IMR-90 (cell line): ENCODE measurements at regions not wholly inside any gene's neighbourhood (a gene's known extent, or its start where the extent isn't known, plus 50 kb on each side); places are given as distances from the start of the nearest gene placed in this dataset.

ENCODE experiments used
- ATAC-seq: fragments of 200-7000 bp; cut with Tn5 transposase; 2 replicates; pipeline ENCODE4 v1.9.1; 2020; ENCODE audit warnings: low read depth, mild to moderate bottlenecking, moderate library complexity
- BruUV-seq: library from RNA; stranded (reverse); fragments of 400-500 nt; replicated peaks from 2 replicates; lab custom pipeline; 2021; lab: Mats Ljungman, UMichigan
- CTCF ChIA-PET: fragments of 300-600 bp; formaldehyde crosslinking; extraction: SDS; loops from one replicate; lab custom pipeline; 2021; ENCODE audit warnings: antibody characterized with exemption; lab: Yijun Ruan, JAX
- POLR2A ChIA-PET: fragments of 300-600 bp; sonication (Branson Sonifier 250); formaldehyde crosslinking; loops from one replicate; lab custom pipeline; 2022; ENCODE audit warnings: antibody characterized with exemption; ENCODE audit not compliant: unreplicated experiment; lab: Charles Lee
- DNase-seq: peaks from one replicate; pipeline ENCODE4 v3.0.0; 2013
- H2AFZ ChIP-seq: replicated peaks from 2 replicates; pipeline ENCODE3; 2013; ENCODE audit warnings: low read length, mild to moderate bottlenecking; ENCODE audit not compliant: poor library complexity
- H2AK5ac ChIP-seq: 2 replicates; pipeline ENCODE4 v1.6.1; 2013; ENCODE audit warnings: low read depth, low read length, inconsistent platforms
- H2AK9ac ChIP-seq: replicated peaks from 2 replicates; pipeline ENCODE3; 2013; ENCODE audit warnings: mild to moderate bottlenecking, low read depth, low read length, moderate library complexity; ENCODE audit not compliant: poor library complexity
- H2BK120ac ChIP-seq: 2 replicates; pipeline ENCODE4 v1.6.1; 2013; ENCODE audit warnings: low read depth, low read length, inconsistent platforms
- H2BK15ac ChIP-seq: 3 replicates; pipeline ENCODE4 v1.6.1; 2013; ENCODE audit warnings: low read depth, low read length, inconsistent platforms
- H2BK20ac ChIP-seq: 2 replicates; pipeline ENCODE4 v1.6.1; 2013; ENCODE audit warnings: low read depth, mild to moderate bottlenecking, inconsistent platforms, low read length, moderate library complexity
- H2BK5ac ChIP-seq: 2 replicates; pipeline ENCODE4 v1.6.1; 2013; ENCODE audit warnings: mild to moderate bottlenecking, low read depth, low read length, inconsistent platforms; ENCODE audit not compliant: poor library complexity, severe bottlenecking
- H3K14ac ChIP-seq: replicated peaks from 2 replicates; pipeline ENCODE4 v1.6.1; 2013; ENCODE audit warnings: low read depth, low read length, inconsistent platforms
- H3K18ac ChIP-seq: 2 replicates; pipeline ENCODE4 v1.6.1; 2013; ENCODE audit warnings: low read depth, low read length, control low read depth
- H3K23ac ChIP-seq: 2 replicates; pipeline ENCODE4 v1.6.1; 2013; ENCODE audit warnings: low read depth, low read length, inconsistent platforms
- H3K27ac ChIP-seq: 2 replicates; pipeline ENCODE4 v1.5.1; 2013; ENCODE audit warnings: mild to moderate bottlenecking, control low read depth, low read length; ENCODE audit not compliant: insufficient read depth
- H3K27me3 ChIP-seq: 2 replicates; pipeline ENCODE4 v1.6.1; 2013; ENCODE audit warnings: low read length; ENCODE audit not compliant: control insufficient read depth, insufficient read depth
- H3K36me3 ChIP-seq: 2 replicates; pipeline ENCODE4 v1.6.1; 2013; ENCODE audit warnings: low read length, mixed read lengths; ENCODE audit not compliant: control insufficient read depth, insufficient read depth
- H3K4ac ChIP-seq: 2 replicates; pipeline ENCODE4 v1.6.1; 2013; ENCODE audit warnings: low read depth, low read length, inconsistent platforms
- H3K4me1 ChIP-seq: 2 replicates; pipeline ENCODE4 v1.6.1; 2013; ENCODE audit warnings: low read length, mixed read lengths; ENCODE audit not compliant: control insufficient read depth, insufficient read depth
- H3K4me2 ChIP-seq: 2 replicates; pipeline ENCODE4 v1.6.1; 2013; ENCODE audit warnings: low read depth, mild to moderate bottlenecking, control low read depth, low read length, moderate library complexity
- H3K4me3 ChIP-seq: 2 replicates; pipeline ENCODE4 v1.5.1; 2013; ENCODE audit warnings: low read depth, mild to moderate bottlenecking, control low read depth, low read length, moderate library complexity; ENCODE audit not compliant: insufficient read depth
- H3K56ac ChIP-seq: 2 replicates; pipeline ENCODE4 v1.6.1; 2013; ENCODE audit warnings: low read length, inconsistent platforms; ENCODE audit not compliant: insufficient read depth; ENCODE audit errors: extremely low read depth
- H3K79me1 ChIP-seq, 2 experiments: 2 replicates each; pipeline ENCODE4 v1.6.1; 2013; ENCODE audit warnings: low read length in 2 of 2, inconsistent platforms in 1 of 2, low read depth in 1 of 2
- H3K9ac ChIP-seq: 2 replicates; pipeline ENCODE4 v1.6.1; 2013; ENCODE audit warnings: low read depth, low read length, control low read depth
- H3K9me1 ChIP-seq: 2 replicates; pipeline ENCODE4 v1.6.1; 2013; ENCODE audit warnings: low read length, inconsistent platforms; ENCODE audit not compliant: insufficient read depth
- H3K9me3 ChIP-seq: 2 replicates; pipeline ENCODE4 v1.6.1; 2013; ENCODE audit warnings: low read length; ENCODE audit not compliant: control insufficient read depth, insufficient read depth
- H4K20me1 ChIP-seq: 2 replicates; pipeline ENCODE4 v1.6.1; 2013; ENCODE audit warnings: low read length, inconsistent platforms; ENCODE audit not compliant: insufficient read depth
- H4K5ac ChIP-seq: 2 replicates; pipeline ENCODE4 v1.6.1; 2013; ENCODE audit warnings: mild to moderate bottlenecking, low read depth, low read length, control low read depth
- H4K8ac ChIP-seq, 2 experiments: 2 replicates each; pipeline ENCODE4 v1.6.1; 2013; ENCODE audit warnings: low read depth in 2 of 2, low read length in 2 of 2, control low read depth in 1 of 2, inconsistent platforms in 1 of 2
- H4K91ac ChIP-seq: 2 replicates; pipeline ENCODE4 v1.6.1; 2013; ENCODE audit warnings: low read depth, low read length, inconsistent platforms; ENCODE audit not compliant: insufficient read depth
- CHD1 ChIP-seq: IDR thresholded peaks from 2 replicates; pipeline ENCODE4 v1.6.1; 2012; ENCODE audit warnings: low read depth, low read length, improper control_type of control experiment
- FOS ChIP-seq: fragments of 150-350 bp; IDR thresholded peaks from 2 replicates; pipeline ENCODE4 v1.6.1; 2016; ENCODE audit warnings: low read depth, low read length
- RFX5 ChIP-seq: IDR thresholded peaks from 2 replicates; pipeline ENCODE4 v1.8.0; 2012; ENCODE audit warnings: low read depth, mild to moderate bottlenecking, low read length, moderate library complexity
- WGBS, 2 experiments: methylation state at CpG; one replicate each; pipeline versions ENCODE4 v1.1.5 to v1.1.7; 2013; ENCODE audit warnings: missing lambda C conversion rate in 2 of 2; ENCODE audit not compliant: insufficient read length in 1 of 2; ENCODE audit errors: extremely low coverage in 2 of 2; 5-methylcytosine and 5-hydroxymethylcytosine counted together
- dilution Hi-C: fragments of 300-500 bp; cut with HindIII; formaldehyde crosslinking; loops from one replicate; pipeline ENCODE4 v1.14.3; 2018; ENCODE audit warnings: low sequenced_read_pairs; ENCODE audit not compliant: unreplicated experiment
- in situ Hi-C: fragments of 300-500 bp; cut with MboI; formaldehyde crosslinking; loops from 3 replicates; pipeline ENCODE4 v1.14.3; 2019; ENCODE audit warnings: low sequenced_read_pairs, inconsistent platforms, mixed read lengths
- intact Hi-C: fragments of 100-400 bp; cut with micrococcal nuclease; formaldehyde crosslinking; loops from 2 replicates; pipeline ENCODE4 v1.10.0; 2022
- TF ChIP-seq, protein P1 (sequence below): fragments of 150-350 bp; IDR thresholded peaks from 2 replicates; pipeline ENCODE4 v1.6.1; 2017; ENCODE audit warnings: mild to moderate bottlenecking, antibody characterized with exemption, low read length, low read depth

DNA sequence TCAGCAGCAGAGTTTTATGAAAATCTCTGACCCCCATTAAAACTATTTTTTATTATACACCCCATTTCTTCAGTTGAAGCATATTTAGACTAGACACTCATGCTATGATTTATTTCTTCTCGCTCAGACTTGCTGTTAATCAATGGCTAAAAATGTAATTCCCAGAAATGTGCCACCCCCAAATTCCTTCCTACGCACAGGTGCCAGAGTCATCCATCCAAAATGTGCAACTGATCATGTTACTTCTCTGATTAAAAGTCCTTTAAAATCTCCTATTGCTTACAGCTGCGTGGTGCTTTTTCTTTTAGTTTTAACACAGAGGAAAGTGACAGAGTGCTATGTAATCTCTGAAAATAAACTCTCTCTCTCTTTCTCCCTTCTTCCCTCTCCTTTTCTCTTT, 954.4 kb downstream of the NCAM2 start:
- CTCF ChIA-PET, result no interaction called here
- Histone ChIP-seq H2AK5ac (no peak overlapping the region), H4K8ac (no peak overlapping the region), H3K9me1 (no peaks in the 10 kb centered on the region), H3K9ac (no peak overlapping the region), H3K56ac (no peak overlapping the region), H2BK20ac (no peak overlapping the region), H3K4ac (no peak overlapping the region), H3K79me1 (no peaks in the 10 kb centered on the region), H3K4me2 (no peak overlapping the region), H2BK120ac (no peak overlapping the region), H2AK9ac (no peak overlapping the region), H2BK15ac (no peak overlapping the region), H3K18ac (no peak overlapping the region), H3K23ac (no peak overlapping the region), H4K20me1 (no peaks in the 10 kb centered on the region), H3K27me3 (no peaks in the 10 kb centered on the region), H3K4me1 (no peaks in the 10 kb centered on the region), H2BK5ac (no peak overlapping the region), H3K9me3 (peaks cover 3% of the 10 kb centered on the region; the same call in 1 of the 2 replicates), H3K36me3 (no peaks in the 10 kb centered on the region), H3K4me3 (no peak overlapping the region), H4K91ac (no peak overlapping the region), H2AFZ (no peak overlapping the region), H3K27ac (no peak overlapping the region), H4K5ac (no peak overlapping the region), H3K14ac (no peak overlapping the region)
- intact Hi-C loops, result no loop called here
- TF ChIP-seq, protein P1, sequence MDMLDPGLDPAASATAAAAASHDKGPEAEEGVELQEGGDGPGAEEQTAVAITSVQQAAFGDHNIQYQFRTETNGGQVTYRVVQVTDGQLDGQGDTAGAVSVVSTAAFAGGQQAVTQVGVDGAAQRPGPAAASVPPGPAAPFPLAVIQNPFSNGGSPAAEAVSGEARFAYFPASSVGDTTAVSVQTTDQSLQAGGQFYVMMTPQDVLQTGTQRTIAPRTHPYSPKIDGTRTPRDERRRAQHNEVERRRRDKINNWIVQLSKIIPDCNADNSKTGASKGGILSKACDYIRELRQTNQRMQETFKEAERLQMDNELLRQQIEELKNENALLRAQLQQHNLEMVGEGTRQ, result no peak
- TF ChIP-seq CHD1, result no peak
- no peak for TF ChIP-seq RFX5
- TF ChIP-seq FOS, result no peak
- in situ Hi-C loops, result no loop called here
- no peak for ATAC-seq
- DNase-seq, result no peak
- 60% methylated on average over 1 of the region's 3 CpGs; no CpG with 5 or more reads in 1 of the 2 experiments for WGBS, 2 experiments
- dilution Hi-C loops, result no loop called here
- BruUV-seq, result no TSS peak
- POLR2A ChIA-PET, result no interaction called here
